ENCODE measurements at regions not wholly inside any gene's neighbourhood (a gene's known extent, or its start where the extent isn't known, plus 50 kb on each side); places are given as distances from the start of the nearest gene placed in this dataset.

DNA sequence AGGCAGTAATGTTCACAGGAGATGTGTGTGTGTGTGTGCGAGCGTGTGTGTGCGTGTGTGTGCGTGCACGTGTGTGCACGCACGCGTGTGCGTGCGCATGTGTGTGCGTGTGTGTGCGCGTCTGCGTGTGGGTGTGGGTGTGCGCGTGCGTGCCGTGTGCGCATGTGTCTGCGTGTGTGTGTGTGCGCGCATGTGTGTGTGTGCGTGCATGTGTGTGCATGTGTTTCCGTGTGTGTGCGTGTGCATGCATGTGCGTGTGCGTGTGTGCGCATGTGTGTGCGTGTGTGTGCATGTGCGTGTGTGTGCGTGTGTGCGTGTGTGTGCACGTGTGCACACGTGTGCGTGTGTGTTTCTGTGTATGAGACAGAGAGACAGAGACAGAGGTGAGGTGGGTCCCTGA is 136.0 kb upstream of the CST7 start:
- Histone ChIP-seq H3K9me1 (ENCODE audit: control insufficient read depth, insufficient read depth, low read length) (no peaks in the 10 kb centered on the region), H3K9me3 (replicated peaks; ENCODE audit: control insufficient read depth, insufficient read depth, low read depth, low read length) (no peaks in the 10 kb centered on the region), H3K9ac (ENCODE audit: insufficient read depth in 1 of 2, low read depth in 2 of 2, low read length in 2 of 2) (no peak overlapping the region), H2AFZ (ENCODE audit: low read depth, low read length) (no peak overlapping the region), H3K27me3 (ENCODE audit: control insufficient read depth in 2 of 2, insufficient read depth in 2 of 2, low read length in 2 of 2) (no peaks in the 10 kb centered on the region; a peak in 1 of 5 replicates), H4K20me1 (replicated peaks; ENCODE audit: control insufficient read depth, insufficient read depth, low read length) (no peaks in the 10 kb centered on the region), H3K36me3 (ENCODE audit: control insufficient read depth, insufficient read depth, low read length) (no peaks in the 10 kb centered on the region), H3K4me2 (ENCODE audit: insufficient read depth, low read length) (no peak overlapping the region), H3K4me1 (replicated peaks in 1 of 2; ENCODE audit: control insufficient read depth in 2 of 2, insufficient read depth in 2 of 2, low read length in 2 of 2) (no peaks in the 10 kb centered on the region; a peak in 1 of 5 replicates), H3K27ac (ENCODE audit: extremely low read depth, low read depth, low read length) (no peak overlapping the region), H3K79me2 (ENCODE audit: control insufficient read depth, insufficient read depth, low read length) (no peaks in the 10 kb centered on the region), H3K4me3 (no peak overlapping the region)
- BruUV-seq (replicated peaks): no TSS peak
- ATAC-seq (no peak), FAIRE-seq (no peak), DNase-seq (ENCODE audit: extremely low read depth in 1 of 4, low spot score in 3 of 4) (no peak)
- intact Hi-C loops (cut with micrococcal nuclease) (no loop called here), in situ Hi-C loops (cut with MboI) (no loop called here)
- CTCF ChIA-PET (ENCODE audit: low intra/inter-chr PET ratio): no interaction called here
- WGBS (ENCODE audit: insufficient coverage, low coverage, missing lambda C conversion rate): 45% methylated on average over 15 of the region's 35 CpGs
- TF ChIP-seq, protein P1, sequence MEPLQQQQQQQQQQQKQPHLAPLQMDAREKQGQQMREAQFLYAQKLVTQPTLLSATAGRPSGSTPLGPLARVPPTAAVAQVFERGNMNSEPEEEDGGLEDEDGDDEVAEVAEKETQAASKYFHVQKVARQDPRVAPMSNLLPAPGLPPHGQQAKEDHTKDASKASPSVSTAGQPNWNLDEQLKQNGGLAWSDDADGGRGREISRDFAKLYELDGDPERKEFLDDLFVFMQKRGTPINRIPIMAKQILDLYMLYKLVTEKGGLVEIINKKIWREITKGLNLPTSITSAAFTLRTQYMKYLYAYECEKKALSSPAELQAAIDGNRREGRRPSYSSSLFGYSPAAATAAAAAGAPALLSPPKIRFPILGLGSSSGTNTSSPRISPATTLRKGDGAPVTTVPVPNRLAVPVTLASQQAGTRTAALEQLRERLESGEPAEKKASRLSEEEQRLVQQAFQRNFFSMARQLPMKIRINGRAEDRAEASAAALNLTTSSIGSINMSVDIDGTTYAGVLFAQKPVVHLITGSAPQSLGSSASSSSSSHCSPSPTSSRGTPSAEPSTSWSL (CRISPR knock-in tag; IDR thresholded peaks at IDR 0.05; ENCODE audit: borderline replicate concordance): no peak
- TF ChIP-seq NCOR1 (IDR thresholded peaks at IDR 0.05) (no peak), ARNT (IDR thresholded peaks at IDR 0.05) (no peak), NR3C1 (CRISPR knock-in tag; IDR thresholded peaks at IDR 0.05) (no peak), DACH1 (IDR thresholded peaks at IDR 0.05; ENCODE audit: partially characterized antibody) (no peak), ZNF444 (CRISPR knock-in tag; IDR thresholded peaks at IDR 0.05) (no peak), FOXJ3 (CRISPR knock-in tag; IDR thresholded peaks at IDR 0.05) (no peak), RAD21 (CRISPR knock-in tag; conservative IDR thresholded peaks at IDR 0.05 in 1 of 2, IDR thresholded peaks at IDR 0.05 in 1 of 2) (no peak)
- POLR2A ChIA-PET: no interaction called here
